C1 segment of cervical spinal cord (tissue), 14 donors: ENCODE measurements at regions not wholly inside any gene's neighbourhood (a gene's known extent, or its start where the extent isn't known, plus 50 kb on each side); places are given as distances from the start of the nearest gene placed in this dataset.
"Not testable (repeated sequence)": the region's sequence is repeated elsewhere in the genome, so short reads cannot be mapped to it uniquely, and the experiment has no call there.

Experiments
- DNase-seq, 14 donors: peaks; one replicate each; lab custom pipeline; 2025; lab: John Stamatoyannopoulos, UW

DNA sequence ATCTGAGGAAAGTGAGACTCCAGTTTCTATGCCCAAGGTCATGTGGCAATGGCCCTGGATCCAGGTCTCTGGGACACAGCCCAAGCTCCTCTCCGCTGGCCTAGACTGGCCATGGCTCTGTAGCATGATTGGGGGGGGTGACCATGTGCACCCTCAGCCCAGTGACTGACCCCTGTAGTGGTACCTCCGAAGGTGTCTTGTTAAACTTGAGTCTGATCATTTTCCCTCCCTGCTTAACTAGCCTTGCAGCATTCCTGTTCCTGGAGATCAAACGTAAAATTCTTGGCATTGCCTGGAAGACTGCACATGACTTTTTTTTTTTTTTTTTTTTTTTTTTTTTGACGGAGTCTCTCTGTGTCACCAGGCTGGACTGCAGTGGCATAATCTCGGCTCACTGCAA, 1116.0 kb downstream of the TBC1D22A start:
- no peak for DNase-seq

DNA sequence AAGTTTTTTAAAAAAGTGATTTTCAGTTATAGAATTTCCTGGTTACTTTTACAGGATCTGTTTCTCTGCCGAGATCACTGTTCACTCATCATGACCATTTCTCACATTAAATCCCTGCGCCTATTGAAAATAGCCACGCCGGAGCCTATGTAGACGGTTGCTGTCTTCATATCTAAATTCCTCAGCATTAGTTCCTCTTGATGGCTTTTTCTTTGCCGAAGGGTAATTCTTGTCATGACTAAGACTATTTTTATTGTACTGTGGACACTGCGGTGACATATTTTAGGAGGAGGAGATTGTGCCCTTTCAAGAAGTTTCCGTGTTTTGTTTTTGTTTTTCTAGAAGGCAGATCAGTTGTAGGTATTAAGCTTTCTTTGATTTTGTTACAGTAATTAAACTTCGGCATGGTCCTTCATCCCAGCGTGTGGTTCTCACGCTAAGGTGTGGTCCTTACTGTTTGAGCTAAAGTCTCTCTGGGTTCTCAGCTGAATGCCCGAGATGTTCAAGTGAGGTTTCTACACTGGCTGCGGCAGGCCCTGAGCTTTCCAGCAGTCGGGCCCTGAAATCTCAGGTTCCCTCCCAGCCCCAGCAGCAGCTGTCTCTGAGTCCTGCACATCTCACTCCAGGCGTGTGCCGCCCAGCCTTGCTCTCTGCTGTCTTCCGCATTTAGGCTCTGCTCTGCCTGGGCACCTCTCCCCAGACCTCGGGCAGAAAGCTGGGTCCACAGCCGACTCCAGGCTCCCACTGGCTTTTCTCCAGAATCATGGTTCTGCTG, 1110.5 kb downstream of the TBC1D22A start:
- DNase-seq = no peak

DNA sequence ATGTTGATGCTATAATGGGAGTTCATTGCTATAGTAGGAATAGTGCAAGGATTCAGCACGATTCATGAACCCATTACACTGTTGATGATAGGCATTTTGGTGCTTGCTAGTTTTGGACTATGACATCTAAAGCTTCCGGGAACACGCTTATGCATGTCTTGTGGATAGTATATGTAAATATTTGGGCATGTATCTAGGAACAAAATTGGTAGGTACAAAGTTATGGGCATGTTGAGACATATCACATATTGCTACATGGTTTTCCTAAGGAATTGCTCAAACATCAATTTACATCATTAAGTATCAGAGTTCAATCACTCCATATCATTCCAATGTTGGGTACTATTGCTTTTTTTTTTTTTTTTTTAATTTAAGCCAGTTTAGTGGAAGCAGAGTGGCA, 1103.2 kb downstream of the TBC1D22A start:
- DNase-seq = no peak

GRCh38 chr22:47862394-47862793, 1099.9 kb downstream of the TBC1D22A start:
- no peak for DNase-seq

DNA sequence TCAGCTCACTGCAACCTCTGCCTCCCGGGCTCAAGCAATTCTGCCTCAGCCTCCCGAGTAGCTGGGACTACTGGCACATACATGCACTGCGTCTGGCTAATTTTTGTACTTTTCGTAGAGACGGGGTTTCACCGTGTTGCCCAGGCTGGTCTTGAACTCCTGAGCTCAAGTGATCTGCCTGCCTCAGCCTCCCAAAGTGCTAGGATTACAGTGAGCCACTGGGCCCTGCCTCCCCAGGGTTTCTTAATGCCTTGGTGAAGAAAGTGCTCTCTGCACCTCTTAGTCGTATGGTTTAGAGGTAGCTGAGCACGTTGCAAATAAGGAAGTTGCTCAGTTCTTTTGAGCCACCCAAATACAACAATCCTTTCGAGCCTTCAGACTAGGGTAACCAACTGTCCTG, 1098.5 kb downstream of the TBC1D22A start:
- not testable (repeated sequence) for DNase-seq

GRCh38 chr22:47859881-47860525, 1097.6 kb downstream of the TBC1D22A start:
- no peak for DNase-seq

GRCh38 chr22:47858773-47859306, 1096.4 kb downstream of the TBC1D22A start:
- DNase-seq = no peak

DNA sequence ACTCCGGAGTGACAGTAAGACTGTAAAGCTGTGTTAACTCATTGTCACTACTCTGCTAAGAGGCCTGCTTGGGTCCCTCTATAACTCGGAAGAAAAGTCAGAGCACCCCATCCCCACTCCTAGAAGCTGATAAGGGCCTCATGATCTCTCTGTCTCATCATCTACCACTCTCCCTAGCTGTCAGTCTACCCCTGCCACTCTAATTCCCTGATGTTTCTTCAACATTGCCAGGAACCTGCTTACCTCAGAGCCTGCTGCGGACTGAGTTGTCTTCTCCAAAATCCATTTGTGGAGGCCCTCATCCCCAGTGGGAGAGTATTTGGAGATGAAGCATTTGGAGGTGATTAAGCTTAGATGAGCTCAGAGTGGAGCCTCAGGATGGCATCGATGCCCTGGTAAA, 1092.2 kb downstream of the TBC1D22A start:
- DNase-seq = no peak

GRCh38 chr22:47854251-47854650, 1091.8 kb downstream of the TBC1D22A start:
- DNase-seq = no peak

GRCh38 chr22:47853750-47854149, 1091.3 kb downstream of the TBC1D22A start:
- no peak for DNase-seq

DNA sequence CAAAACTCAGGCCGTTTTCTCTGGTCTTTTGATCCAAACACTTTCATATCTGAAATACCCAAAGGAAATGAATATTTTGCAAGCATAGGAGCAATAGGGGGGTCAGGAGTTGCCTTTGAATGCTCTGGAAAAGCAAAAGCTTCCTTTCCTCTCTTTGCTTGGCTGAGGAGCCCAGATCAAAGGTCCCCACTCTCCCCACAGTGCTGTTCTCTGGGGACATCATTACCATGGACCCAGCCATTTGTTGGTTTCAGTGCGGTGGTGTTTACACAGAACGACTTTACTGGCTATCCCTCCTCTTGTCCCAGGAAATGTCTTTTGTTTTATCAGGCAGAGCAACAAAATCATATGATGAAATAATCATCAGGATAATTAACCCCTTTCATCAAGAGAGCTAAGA, 1089.1 kb downstream of the TBC1D22A start:
- DNase-seq = no peak

DNA sequence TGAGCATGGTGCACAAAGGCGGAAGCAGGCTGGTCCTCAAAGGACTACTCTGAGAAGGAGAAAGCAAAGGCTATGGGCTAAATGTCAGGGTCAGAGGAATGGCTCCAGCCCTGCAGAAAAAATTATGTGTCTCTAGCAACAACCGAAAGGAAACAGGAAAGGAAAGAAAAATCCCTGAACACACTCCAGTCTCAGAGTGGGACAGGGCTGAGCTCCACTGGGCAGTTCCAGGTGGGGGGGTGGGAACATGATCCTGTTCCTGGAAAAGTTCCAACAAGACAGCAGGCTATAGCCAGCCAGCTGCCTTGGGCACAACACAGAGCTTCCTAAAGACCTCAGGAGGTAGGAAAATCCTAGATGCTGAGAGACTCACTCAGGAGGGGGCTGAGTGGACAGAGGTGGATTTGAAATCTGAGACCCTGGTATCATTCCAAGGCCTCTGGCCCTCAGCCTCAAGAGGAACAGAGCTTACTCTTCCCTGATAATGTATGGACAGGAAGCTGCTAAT, 1088.2 kb downstream of the TBC1D22A start:
- peak in 1 of 14 donors; percentile 44 for DNase-seq

- no peak for DNase-seq
Measured at GRCh38 chr22:47849576-47849975, 1087.1 kb downstream of the TBC1D22A start.

GRCh38 chr22:47848184-47848920, 1085.9 kb downstream of the TBC1D22A start:
- no peak for DNase-seq

- no peak for DNase-seq
Measured at GRCh38 chr22:47847131-47847890, 1084.9 kb downstream of the TBC1D22A start.

DNA sequence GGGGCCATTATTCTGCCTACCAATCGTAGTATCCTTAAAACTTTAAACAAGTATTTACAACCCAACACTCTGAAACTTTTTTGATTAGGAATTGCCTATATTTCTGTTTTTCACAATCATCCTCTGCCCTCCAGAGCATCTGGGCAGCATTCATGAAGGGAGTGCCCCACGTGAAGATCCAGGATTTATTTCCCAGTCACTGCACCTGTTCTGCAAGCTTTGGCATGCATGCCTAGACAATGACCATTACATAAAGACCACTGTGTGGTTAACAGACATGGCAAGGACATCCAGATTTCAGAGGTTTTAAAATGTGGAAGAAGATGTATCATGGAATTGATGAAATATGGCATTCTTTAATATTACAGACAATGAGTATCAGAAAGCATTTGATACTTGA, 1083.8 kb downstream of the TBC1D22A start:
- DNase-seq = no peak

DNA sequence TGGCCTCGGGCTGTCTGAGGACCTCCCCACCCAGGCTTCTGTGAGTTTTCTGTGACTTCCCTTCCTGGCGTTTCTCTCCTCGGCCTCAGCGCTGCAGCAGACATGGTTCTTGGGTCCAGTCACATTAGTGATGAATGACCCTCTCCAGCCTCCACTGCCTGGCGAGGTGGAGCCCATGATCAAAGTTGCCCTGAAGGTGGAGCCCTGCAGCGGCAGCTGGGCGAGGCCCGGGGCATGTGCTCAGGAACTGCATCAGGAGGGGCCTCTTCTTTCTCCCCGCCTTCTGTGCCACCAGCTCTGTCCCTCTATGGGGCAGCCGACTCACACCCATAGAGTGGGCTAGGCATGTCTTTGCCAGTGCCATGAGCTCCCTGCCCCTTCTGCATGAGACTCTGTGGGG, 1079.7 kb downstream of the TBC1D22A start:
- DNase-seq = no peak

DNA sequence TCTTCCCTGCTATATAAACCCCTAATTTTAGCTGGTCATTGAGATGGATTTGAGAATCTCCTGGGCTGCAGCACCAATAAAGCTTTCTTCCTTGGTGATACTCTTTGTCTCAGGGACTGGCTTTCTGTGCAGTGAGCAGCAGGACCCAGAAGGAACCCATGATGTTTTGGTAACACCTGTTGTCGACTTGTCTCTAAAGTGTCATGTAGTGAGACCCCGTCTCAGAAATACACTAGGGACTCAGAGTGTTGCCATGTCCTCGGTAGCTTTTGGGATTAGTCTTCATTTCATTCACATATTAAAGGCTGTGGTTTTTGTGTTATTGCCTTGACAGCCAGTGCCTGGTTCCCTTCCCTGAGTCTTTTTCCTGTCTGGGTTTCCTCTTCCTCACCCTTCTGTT, 1078.7 kb downstream of the TBC1D22A start:
- no peak for DNase-seq

DNA sequence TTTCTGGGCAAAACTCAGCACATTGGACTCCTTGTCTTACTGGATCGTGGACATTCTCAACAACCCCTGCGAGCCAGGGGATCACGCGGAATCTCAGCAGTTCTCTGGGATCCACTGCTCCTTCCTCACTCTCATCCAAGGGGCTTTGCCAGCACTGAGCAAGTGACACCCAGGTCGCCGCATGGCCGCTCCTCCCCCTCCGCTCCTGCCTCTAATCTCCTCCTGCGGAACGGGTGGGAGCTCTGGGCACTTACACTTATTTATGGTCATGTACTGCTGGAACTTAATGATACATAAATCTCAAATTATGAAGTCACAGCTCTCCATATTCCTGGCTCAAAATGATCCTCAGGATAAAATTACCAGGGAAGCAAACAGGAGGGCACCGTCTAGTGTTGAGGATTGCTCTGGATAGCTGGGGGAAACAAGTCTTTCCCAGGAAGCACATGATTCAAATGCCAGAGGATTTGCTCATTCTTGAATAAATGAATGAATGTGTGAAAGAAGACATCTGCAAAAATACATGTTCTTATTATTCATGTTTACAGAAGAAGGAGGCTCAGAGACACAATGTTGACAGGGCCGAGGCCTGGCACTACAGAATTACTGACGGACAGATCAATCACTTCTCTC, 1077.3 kb downstream of the TBC1D22A start:
- DNase-seq = no peak

GRCh38 chr22:47837703-47838102, 1075.3 kb downstream of the TBC1D22A start:
- DNase-seq = no peak

DNA sequence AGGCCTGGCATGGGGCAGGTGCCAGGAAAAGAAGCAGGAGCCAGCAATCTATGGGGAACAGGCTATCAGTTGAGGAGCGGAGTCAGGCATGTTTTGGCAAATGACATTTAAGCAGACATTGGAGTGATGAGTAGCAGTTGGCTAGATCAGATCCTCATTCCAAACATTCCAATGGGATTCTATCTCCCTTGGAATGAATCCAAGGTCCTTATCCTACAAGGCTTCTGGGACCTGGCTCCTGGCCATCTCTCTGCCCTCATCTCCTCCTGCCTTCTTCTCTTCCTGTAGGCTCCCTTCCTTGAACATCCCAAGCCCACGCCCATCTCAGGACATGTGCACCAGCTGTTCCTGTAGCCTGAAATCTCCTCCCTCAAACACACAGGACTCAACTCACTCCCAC, 1074.5 kb downstream of the TBC1D22A start:
- no peak for DNase-seq
